ENCODE measurements at regions not wholly inside any gene's neighbourhood (a gene's known extent, or its start where the extent isn't known, plus 50 kb on each side); places are given as distances from the start of the nearest gene placed in this dataset.
"Not testable (repeated sequence)": the region's sequence is repeated elsewhere in the genome, so short reads cannot be mapped to it uniquely, and the experiment has no call there.

DNA sequence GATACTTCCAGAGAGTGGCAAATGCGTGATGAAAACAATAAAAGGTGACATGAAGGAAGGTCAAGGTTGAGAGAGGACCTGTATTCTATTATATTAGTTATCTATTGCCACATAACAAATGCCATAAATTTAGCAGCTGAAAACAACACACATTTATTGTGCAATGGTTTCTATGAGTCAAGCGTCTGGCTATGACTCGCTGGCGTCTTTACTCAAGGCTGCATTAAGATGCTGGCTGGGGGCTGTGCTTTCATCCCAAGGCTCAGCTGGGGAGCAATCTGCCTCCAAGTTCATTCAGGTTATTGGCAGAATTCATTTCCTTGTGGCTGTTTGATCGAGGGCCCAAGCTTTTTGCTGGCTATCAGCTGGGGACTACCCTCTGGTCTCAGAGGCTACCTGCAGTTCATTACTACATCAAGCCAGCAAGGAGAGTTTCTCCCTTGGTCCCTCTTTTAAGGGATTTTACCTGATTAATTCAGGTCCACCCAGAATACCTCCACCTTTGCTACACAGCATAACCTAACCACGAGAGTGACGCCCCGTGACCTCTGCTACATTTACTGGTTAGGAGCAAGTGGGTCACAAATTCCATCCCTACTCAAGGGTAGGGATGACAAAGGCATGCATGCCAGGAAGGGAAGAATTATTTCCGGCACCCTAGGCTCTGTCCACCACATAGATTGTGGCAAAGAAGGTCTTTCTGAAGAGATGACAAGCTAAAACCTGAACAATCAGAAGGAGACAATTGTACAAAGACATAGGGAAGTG lies 549.1 kb downstream of the MN1 start:
- no peak for TF ChIP-seq CTCF (IDR thresholded peaks at IDR 0.05; ENCODE audit: low read depth, low read length, missing control alignments)
- no peak for DNase-seq (ENCODE audit: low read depth)
- H3K4me3 ChIP-seq (ENCODE audit: low read depth, low read length) = no peak overlapping the region

DNA sequence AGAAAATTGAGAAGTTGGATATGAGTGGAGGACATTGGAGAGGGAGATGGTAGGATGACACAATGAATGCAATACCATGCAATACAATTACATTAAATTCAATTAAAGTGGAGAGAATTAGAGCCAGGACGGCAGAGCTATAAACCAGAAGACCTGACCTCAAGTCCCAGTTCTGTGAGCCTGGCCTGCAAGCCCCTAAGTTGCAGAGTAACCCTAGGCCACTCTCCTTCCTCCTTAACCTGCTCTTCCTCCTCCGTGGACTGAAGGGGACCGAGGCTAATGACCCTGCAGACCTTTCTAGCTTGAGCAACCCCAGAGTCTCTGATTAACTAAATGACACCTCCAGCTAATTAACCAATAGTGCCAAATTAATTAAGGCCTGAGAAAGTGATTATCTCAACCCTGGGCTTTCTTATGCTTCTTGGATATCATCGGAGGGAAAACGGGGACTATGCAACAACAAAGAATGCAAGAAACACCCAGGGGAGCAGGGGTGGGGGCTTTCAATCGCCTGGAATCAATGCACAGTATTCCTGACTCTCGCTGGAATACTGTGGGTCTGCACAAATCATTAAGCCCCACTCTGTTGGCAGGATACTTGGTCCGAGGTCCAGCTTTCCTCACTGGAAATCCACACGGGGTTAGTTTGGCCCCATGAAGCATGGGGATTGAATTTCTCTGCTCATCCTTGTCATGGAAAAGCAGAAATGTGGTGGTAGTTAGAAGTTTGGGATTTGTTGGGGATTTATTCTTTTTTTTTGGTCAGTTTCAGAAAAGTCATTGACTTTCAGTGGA lies 548.3 kb downstream of the MN1 start:
- H3K4me3 ChIP-seq (ENCODE audit: low read depth, low read length) = no peak overlapping the region
- TF ChIP-seq CTCF (IDR thresholded peaks at IDR 0.05; ENCODE audit: low read depth, low read length, missing control alignments) = no peak
- DNase-seq (ENCODE audit: low read depth) = no peak

- DNase-seq (ENCODE audit: low read depth) = not testable (repeated sequence)
Observed at GRCh38 chr22:27254063-27254462, 547.5 kb downstream of the MN1 start.

GRCh38 chr22:27255580-27255979 lies 546.0 kb downstream of the MN1 start:
- TF ChIP-seq CTCF (IDR thresholded peaks at IDR 0.05; ENCODE audit: low read depth, low read length, missing control alignments) = no peak
- no peak overlapping the region for H3K4me3 ChIP-seq (ENCODE audit: low read depth, low read length)
- no peak for DNase-seq (ENCODE audit: low read depth)

More at GRCh38 chr22:27254063-27254462, 547.5 kb downstream of the MN1 start:
- not testable (repeated sequence) for H3K4me3 ChIP-seq (ENCODE audit: low read depth, low read length)

DNA sequence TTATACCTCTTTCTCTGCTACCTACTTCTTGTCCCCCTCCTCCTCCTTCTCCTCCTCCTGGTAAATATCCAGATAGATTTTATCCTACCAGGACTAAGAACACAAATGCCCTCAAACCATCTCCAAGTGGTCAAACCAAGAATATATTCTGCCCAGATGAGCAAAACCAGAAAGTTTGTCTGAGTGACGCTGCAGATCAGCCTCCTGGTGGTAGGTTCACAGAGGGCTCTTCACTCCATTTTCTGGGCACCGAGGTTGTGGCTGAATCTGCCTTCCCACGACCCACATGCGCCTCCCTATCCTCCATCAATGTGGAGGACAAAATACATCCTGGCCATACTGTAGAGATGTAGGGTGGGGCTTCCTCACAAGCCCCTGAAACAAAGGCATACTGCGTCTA lies 543.6 kb downstream of the MN1 start:
- H3K4me3 ChIP-seq (ENCODE audit: low read depth, low read length) = no peak overlapping the region
- TF ChIP-seq CTCF (IDR thresholded peaks at IDR 0.05; ENCODE audit: low read depth, low read length, missing control alignments) = no peak
- DNase-seq (ENCODE audit: low read depth) = no peak

DNA sequence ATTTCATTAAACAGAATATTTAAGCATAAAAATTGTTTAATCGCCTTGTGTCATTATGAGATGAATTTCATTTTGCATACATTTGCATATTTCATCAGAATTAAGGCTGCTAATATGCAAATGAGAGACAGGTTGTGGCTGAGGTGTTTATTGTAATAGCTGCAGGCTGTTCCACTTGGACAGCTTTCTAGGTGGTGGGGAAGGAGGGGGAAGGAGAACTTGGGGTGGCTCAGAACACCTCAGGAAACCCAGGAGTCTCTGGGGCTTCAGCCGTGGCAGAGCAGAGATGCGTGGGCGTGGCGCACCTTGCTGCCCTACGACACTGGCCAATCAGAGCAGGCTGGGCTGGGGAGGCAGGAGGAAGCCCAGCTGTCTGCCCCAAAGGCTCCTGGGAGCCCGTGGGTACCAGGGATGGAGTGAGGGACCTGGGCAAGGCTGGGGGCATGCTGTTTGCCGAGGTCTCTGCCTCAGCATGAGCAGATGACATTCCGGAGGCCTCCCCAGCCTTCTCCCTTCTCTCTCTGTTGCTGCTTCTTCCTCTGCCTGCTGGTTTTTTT lies 542.9 kb downstream of the MN1 start:
- no peak overlapping the region for H3K4me3 ChIP-seq (ENCODE audit: low read depth, low read length)
- no peak for TF ChIP-seq CTCF (IDR thresholded peaks at IDR 0.05; ENCODE audit: low read depth, low read length, missing control alignments)
- no peak for DNase-seq (ENCODE audit: low read depth)

- no peak for DNase-seq (ENCODE audit: low read depth)
- TF ChIP-seq CTCF (IDR thresholded peaks at IDR 0.05; ENCODE audit: low read depth, low read length, missing control alignments) = no peak
- no peak overlapping the region for H3K4me3 ChIP-seq (ENCODE audit: low read depth, low read length)
Observed at GRCh38 chr22:27259433-27259832, 542.1 kb downstream of the MN1 start.
